T-helper 1 cell treated with Interleukin-12 subunit alpha and Interleukin-12 subunit beta and Interleukin-4 antibody, amounts not matched to agents 30 ng/mL and 1 ng/mL, for 36 hours (primary cell): ENCODE measurements at regions not wholly inside any gene's neighbourhood (a gene's known extent, or its start where the extent isn't known, plus 50 kb on each side); places are given as distances from the start of the nearest gene placed in this dataset.

Experiments used
- intact Hi-C: fragments of 100-400 bp; cut with micrococcal nuclease; formaldehyde crosslinking; loops from one replicate; pipeline ENCODE4 v1.15.1; 2024

- intact Hi-C loops = no loop called here
These were observed 377.8 kb upstream of the TNRC6C start for GRCh38 chr17:77580531-77581270.

GRCh38 chr17:77581480-77581879 is 377.0 kb upstream of the TNRC6C start:
- intact Hi-C loops = no loop called here

- intact Hi-C loops = no loop called here
These were observed 373.2 kb upstream of the TNRC6C start for GRCh38 chr17:77585142-77585860.

- intact Hi-C loops = no loop called here
These were observed 367.4 kb upstream of the TNRC6C start for GRCh38 chr17:77590951-77591735.

- intact Hi-C loops = no loop called here
These were observed 366.2 kb upstream of the TNRC6C start for GRCh38 chr17:77592106-77592865.

GRCh38 chr17:77593081-77593480 is 365.4 kb upstream of the TNRC6C start:
- intact Hi-C loops = no loop called here

GRCh38 chr17:77594416-77595209 is 363.9 kb upstream of the TNRC6C start:
- intact Hi-C loops = no loop called here

GRCh38 chr17:77596491-77597417 is 361.7 kb upstream of the TNRC6C start:
- intact Hi-C loops = no loop called here

GRCh38 chr17:77597418-77598240 is 360.9 kb upstream of the TNRC6C start:
- intact Hi-C loops = no loop called here

- intact Hi-C loops = no loop called here
These were observed 360.3 kb upstream of the TNRC6C start for GRCh38 chr17:77598241-77598620.

GRCh38 chr17:77599699-77600098 is 358.8 kb upstream of the TNRC6C start:
- intact Hi-C loops = no loop called here

- intact Hi-C loops = no loop called here
These were observed 358.2 kb upstream of the TNRC6C start for GRCh38 chr17:77600346-77600745.

- intact Hi-C loops = no loop called here
These were observed 357.2 kb upstream of the TNRC6C start for GRCh38 chr17:77601054-77601979.

- intact Hi-C loops = no loop called here
These were observed 356.3 kb upstream of the TNRC6C start for GRCh38 chr17:77602062-77602746.

- intact Hi-C loops = no loop called here
These were observed 355.4 kb upstream of the TNRC6C start for GRCh38 chr17:77602883-77603640.

GRCh38 chr17:77604301-77604972 is 354.1 kb upstream of the TNRC6C start:
- intact Hi-C loops = no loop called here
